Stimulated activated CD8-positive, alpha-beta memory T cell treated with anti-CD3 and anti-CD28 coated beads, Interleukin-2, amount 100 ng/mL, for 48 hours (primary cell): ENCODE measurements at regions not wholly inside any gene's neighbourhood (a gene's known extent, or its start where the extent isn't known, plus 50 kb on each side); places are given as distances from the start of the nearest gene placed in this dataset.
"Not testable (repeated sequence)": the region's sequence is repeated elsewhere in the genome, so short reads cannot be mapped to it uniquely, and the experiment has no call there.

Experiments
- DNase-seq, 2 donors: peaks; one replicate each; pipeline ENCODE4 v3.0.0-alpha.2; 2020; ENCODE audit warnings: low read depth in 2 of 2

GRCh38 chr5:163569284-163569683 lies 63.9 kb downstream of the MAT2B start:
- DNase-seq: no peak

DNA sequence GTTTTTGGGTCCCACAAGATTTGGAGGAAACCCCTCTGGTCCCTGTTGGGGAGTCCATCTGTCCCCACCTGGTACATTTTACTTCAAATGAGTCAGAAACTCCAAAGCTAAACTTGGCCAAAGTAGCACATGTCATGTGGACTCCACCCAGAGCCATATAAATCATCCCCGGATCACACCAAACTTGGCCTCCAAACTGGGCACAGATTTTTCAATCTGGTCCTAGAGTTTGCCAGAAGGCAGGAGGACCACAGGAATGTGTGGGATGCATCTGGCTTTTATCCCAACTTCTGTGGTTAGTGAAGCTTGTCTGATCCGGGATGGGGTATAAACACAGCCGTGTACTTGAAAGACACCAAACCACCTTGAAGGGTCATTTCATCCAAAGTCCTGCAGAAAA lies 66.3 kb downstream of the MAT2B start:
- no peak for DNase-seq

DNA sequence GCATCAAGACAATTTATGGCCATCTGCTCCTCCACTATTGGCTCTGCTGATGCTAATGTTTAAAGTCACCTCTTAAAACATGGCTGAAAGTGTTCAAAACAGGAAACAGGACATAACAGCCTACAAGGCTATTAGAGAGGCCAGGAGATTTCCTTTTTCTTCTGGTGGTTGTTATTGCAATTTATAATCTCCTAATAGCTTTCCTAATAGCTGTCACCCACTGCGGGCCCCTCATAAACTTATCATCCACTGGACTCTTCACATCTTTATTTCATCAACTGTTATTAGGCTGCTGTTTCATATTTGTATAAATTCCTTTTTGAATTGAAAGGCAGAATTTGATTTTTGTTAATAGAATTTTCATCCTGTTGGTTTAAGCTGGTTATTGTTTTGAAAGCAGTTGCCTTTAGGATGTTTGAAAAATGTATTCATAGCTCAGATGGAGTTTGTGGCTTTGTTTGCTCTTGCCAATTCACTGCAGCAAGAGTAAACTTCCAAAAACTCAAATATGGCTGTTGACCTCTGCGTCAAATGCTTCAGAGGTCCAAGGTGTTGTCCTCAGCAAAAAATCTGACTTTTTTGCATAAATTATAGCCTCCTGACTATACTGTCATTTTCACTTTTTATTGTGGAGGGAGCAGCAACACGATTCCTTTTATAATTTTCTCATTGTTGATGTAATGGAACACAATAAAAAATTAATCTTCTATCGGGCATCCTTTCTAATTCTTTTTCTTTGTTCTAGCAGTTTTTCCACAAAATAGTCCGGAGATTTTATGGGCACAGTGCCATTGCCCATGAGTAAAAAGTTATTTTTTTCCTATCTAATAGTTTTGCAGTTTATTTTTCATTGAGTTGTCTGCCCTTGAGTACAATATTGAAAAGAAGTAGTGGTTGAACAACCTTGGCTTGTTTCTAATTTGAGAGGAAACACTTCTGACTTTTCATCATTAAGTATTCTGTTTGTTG lies 69.3 kb downstream of the MAT2B start:
- no peak for DNase-seq

GRCh38 chr5:163578652-163579051 lies 73.2 kb downstream of the MAT2B start:
- no peak for DNase-seq

- DNase-seq: no peak
Observed at GRCh38 chr5:163579729-163580128, 74.3 kb downstream of the MAT2B start.

DNA sequence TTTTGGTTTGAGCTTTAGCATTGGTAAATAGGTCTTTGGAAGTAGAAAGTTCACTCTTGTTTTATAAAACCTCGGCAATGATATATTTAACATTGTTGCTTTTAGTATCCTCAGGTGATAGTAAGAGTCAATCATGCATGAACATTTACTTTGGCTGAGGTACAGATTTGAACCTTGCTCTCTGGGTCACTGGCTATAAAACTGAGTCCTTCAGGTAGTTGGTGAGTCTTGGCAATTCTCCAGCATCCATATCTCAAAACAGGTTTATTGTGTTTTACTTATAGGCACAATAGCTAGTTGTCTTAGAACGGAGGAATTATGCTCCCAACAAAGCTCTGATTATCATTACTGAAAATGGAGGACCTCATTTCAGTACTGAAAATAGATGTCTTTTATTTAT lies 75.1 kb downstream of the MAT2B start:
- no peak for DNase-seq

- DNase-seq: not testable (repeated sequence)
Observed at GRCh38 chr5:163583491-163584153, 78.2 kb downstream of the MAT2B start.

- no peak for DNase-seq
Observed at GRCh38 chr5:163585206-163585605, 79.8 kb downstream of the MAT2B start.

DNA sequence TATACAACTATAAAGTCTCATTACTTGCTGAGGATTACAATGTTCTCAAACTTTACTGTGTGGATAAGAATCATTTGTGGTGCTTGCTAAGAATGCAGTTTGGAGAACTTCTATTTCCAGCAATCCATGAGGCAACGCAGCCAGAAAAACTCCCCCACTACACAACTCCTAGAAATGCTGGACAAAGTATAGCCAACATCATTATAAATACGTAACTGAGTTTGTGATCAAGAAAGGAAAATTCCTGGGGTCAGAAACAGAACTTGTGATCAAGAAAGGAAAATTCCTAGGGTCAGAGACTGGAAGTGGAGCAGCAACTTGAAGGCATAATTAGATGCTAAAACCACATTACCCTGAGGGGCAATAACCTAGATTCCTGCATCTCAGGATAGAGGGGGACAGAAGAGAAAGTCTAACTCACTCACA lies 81.1 kb downstream of the MAT2B start:
- no peak for DNase-seq

GRCh38 chr5:163594951-163595350 lies 89.5 kb downstream of the MAT2B start:
- DNase-seq: no peak

- no peak for DNase-seq
Observed at GRCh38 chr5:163595932-163596607, 90.7 kb downstream of the MAT2B start.

DNA sequence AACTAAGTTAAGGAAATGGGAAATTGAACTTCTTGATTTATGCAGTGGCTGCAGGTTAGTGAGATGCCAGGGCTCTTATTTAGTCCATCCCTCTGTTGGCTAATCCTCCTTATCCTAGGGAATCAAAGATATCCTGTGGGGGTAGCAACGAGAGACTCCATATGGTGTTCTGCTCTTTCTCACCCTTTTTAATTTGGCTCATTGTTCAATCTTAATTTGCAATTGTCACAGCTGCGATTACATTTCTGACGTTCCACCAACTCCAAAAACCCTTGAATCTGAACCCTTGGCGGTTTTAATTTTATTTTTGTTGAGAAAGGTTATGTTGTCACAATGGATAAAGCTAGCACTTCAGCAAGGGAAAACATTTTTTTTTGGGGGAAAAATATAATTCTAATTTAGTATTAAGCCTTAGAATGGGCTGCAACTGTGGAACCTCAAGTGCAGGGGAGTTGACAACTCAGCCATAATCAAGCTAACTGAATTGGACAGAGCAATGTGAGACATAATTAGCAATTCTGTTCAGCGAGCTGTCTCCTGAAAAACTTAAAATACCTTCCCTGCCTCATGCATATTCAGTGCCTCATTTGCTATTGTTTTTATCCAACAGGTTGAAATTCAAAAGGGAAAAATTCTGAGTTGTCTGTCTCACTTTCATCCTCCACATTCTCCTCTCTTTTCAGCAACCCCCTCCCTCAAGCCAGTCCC lies 91.3 kb downstream of the MAT2B start:
- DNase-seq: no peak

- no peak for DNase-seq
Observed at GRCh38 chr5:163604013-163604412, 98.6 kb downstream of the MAT2B start.

DNA sequence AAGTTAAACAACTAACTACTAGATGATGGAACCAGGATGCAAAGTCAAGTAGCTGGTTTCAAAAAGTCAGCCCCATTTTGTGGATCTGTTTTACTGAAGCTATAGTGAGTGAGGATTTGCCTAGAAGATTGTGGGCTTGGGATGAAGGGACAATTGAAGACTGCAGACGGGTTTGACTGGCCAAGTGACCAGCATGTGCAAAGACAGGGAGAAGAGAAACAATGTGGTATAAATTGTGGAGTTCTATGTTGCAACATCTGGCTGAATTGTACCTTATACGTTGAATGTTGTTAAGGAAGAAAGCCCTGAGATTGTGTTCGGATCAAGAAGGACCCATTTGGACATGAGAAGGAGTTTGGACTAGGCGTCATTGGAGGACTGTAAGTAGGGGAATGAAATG lies 101.8 kb downstream of the MAT2B start:
- no peak for DNase-seq

- DNase-seq: no peak
Observed at GRCh38 chr5:163608621-163609020, 103.2 kb downstream of the MAT2B start.

GRCh38 chr5:163609910-163610309 lies 104.5 kb downstream of the MAT2B start:
- no peak for DNase-seq

GRCh38 chr5:163612358-163613149 lies 107.1 kb downstream of the MAT2B start:
- no peak for DNase-seq

DNA sequence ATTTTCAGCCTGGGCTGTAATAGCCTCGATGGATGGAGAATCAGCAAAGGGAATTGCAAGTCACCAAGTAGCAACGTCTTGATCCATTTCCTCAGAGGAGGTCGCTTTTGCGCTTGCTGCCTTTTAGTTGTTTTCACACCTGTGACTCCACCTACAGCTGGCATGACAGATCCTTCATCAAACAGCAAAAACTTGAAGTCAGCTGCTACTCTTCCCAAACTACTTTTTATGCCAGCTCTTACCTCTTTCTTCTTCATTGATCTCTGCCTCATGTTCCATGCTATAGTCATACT lies 107.7 kb downstream of the MAT2B start:
- DNase-seq: no peak

DNA sequence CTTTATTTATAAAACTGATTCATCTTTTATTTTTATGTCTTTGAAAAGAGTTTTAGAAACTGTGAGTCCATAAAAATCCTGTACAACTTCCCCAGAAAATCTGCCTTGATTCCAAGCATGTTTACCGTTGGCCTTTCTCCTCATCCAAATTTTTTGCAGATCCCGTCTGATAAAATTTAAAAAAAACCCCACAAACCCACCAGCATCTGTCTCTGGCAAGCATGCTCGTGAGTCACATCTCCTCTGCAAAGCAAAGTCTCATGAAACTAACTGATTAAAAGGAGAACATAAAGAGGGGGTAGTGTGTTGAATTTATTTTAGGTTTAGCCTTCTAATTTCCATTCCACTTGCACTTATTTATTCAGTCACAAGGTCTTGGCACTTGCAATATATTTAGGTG lies 109.4 kb downstream of the MAT2B start:
- no peak for DNase-seq

GRCh38 chr5:163619273-163619934 lies 114.0 kb downstream of the MAT2B start:
- no peak for DNase-seq

DNA sequence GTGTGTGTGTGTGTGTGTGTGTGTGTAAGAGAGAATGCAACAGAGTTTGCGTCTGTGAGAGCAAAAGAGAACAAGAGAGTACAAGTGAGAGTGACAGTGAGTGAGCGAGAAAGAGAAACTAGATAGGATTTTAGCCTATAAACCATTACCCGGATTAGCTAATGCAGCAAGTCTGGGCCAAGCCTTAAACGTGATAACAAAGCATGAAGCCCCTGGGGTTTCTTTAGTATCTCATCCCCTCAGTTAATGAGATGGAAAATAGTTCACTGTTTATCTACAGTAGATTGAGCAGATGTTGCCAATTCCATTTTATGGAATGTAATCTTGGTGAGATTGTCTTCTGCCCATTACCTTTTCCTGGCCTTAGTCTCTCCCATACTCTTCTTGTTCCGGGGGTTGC lies 114.5 kb downstream of the MAT2B start:
- no peak for DNase-seq
